H9 (cell line): ENCODE measurements at regions not wholly inside any gene's neighbourhood (a gene's known extent, or its start where the extent isn't known, plus 50 kb on each side); places are given as distances from the start of the nearest gene placed in this dataset.

Experiments used
- DNase-seq: peaks from one replicate; pipeline ENCODE4 v3.0.0-alpha.2; 2017
- H2AFZ ChIP-seq: one replicate; pipeline ENCODE4 v1.6.1; 2013; ENCODE audit warnings: mild to moderate bottlenecking, low read length, control low read depth, moderate library complexity
- H2AK5ac ChIP-seq: 2 replicates; pipeline ENCODE4 v1.6.1; 2013; ENCODE audit warnings: low read length, control low read depth, mixed read lengths; ENCODE audit not compliant: insufficient read length
- H2BK120ac ChIP-seq: one replicate; pipeline ENCODE4 v1.6.1; 2013; ENCODE audit warnings: low read depth, mild to moderate bottlenecking, low read length, control low read depth, inconsistent platforms; ENCODE audit not compliant: poor library complexity, severe bottlenecking
- H2BK12ac ChIP-seq: 2 replicates; pipeline ENCODE4 v1.6.1; 2013; ENCODE audit warnings: low read length, control low read depth, mixed read lengths, low read depth; ENCODE audit not compliant: insufficient read length
- H2BK15ac ChIP-seq: 2 replicates; pipeline ENCODE4 v1.6.1; 2013; ENCODE audit warnings: low read depth, low read length, control low read depth
- H2BK20ac ChIP-seq: one replicate; pipeline ENCODE4 v1.6.1; 2013; ENCODE audit warnings: low read depth, mild to moderate bottlenecking, low read length, control low read depth, inconsistent platforms; ENCODE audit not compliant: poor library complexity, severe bottlenecking
- H2BK5ac ChIP-seq: 2 replicates; pipeline ENCODE4 v1.6.1; 2013; ENCODE audit warnings: low read length, control low read depth, mixed read lengths; ENCODE audit not compliant: insufficient read length
- H3K14ac ChIP-seq: 2 replicates; pipeline ENCODE4 v1.6.1; 2013; ENCODE audit warnings: low read length, control low read depth; ENCODE audit not compliant: insufficient read depth
- H3K18ac ChIP-seq: 2 replicates; pipeline ENCODE4 v1.6.1; 2013; ENCODE audit warnings: low read depth, mild to moderate bottlenecking, mixed read lengths, low read length, control low read depth; ENCODE audit not compliant: insufficient read length
- H3K23ac ChIP-seq: 2 replicates; pipeline ENCODE4 v1.6.1; 2013; ENCODE audit warnings: low read length, control low read depth, mixed read lengths, low read depth; ENCODE audit not compliant: insufficient read length
- H3K23me2 ChIP-seq: 2 replicates; pipeline ENCODE4 v1.6.1; 2013; ENCODE audit warnings: low read depth, mild to moderate bottlenecking, mixed read lengths, low read length, control low read depth; ENCODE audit not compliant: insufficient read length, poor library complexity, severe bottlenecking
- H3K27ac ChIP-seq: 2 replicates; pipeline ENCODE4 v1.5.1; 2013; ENCODE audit warnings: low read length, control low read depth, mixed read lengths, low read depth; ENCODE audit not compliant: insufficient read length
- H3K27me3 ChIP-seq: 2 replicates; pipeline ENCODE4 v1.6.1; 2013; ENCODE audit warnings: low read length, control low read depth, inconsistent platforms; ENCODE audit not compliant: insufficient read depth
- H3K4ac ChIP-seq: 2 replicates; pipeline ENCODE4 v1.6.1; 2013; ENCODE audit warnings: low read depth, mild to moderate bottlenecking, control low read depth, inconsistent platforms, low read length, moderate library complexity
- H3K4me1 ChIP-seq: 2 replicates; pipeline ENCODE4 v1.6.1; 2013; ENCODE audit warnings: low read length, control low read depth, inconsistent platforms; ENCODE audit not compliant: insufficient read depth
- H3K4me2 ChIP-seq: 2 replicates; pipeline ENCODE4 v1.6.1; 2013; ENCODE audit warnings: low read length, control low read depth, mixed read lengths; ENCODE audit not compliant: insufficient read length, insufficient read depth
- H3K56ac ChIP-seq: 2 replicates; pipeline ENCODE4 v1.6.1; 2013; ENCODE audit warnings: low read depth, mild to moderate bottlenecking, mixed read lengths, low read length, control low read depth; ENCODE audit not compliant: insufficient read length
- H3K79me1 ChIP-seq: 2 replicates; pipeline ENCODE4 v1.6.1; 2013; ENCODE audit warnings: low read depth, mild to moderate bottlenecking, moderate library complexity, low read length, control low read depth, inconsistent platforms; ENCODE audit not compliant: insufficient read depth, poor library complexity, severe bottlenecking
- H3K79me2 ChIP-seq: 2 replicates; pipeline ENCODE4 v1.6.1; 2013; ENCODE audit warnings: low read length, control low read depth, inconsistent platforms; ENCODE audit not compliant: insufficient read depth
- H3K9ac ChIP-seq: 2 replicates; pipeline ENCODE4 v1.6.1; 2013; ENCODE audit warnings: low read length, control low read depth, mixed read lengths; ENCODE audit not compliant: insufficient read length; ENCODE audit errors: extremely low read depth
- H3K9me3 ChIP-seq: one replicate; pipeline ENCODE4 v1.6.1; 2013; ENCODE audit warnings: low read depth, low read length, inconsistent platforms; ENCODE audit not compliant: control insufficient read depth
- H3T11ph ChIP-seq: one replicate; pipeline ENCODE4 v1.6.1; 2013; ENCODE audit warnings: mild to moderate bottlenecking, low read length, control low read depth, inconsistent platforms
- H4K20me1 ChIP-seq: one replicate; pipeline ENCODE4 v1.6.1; 2013; ENCODE audit not compliant: control insufficient read depth, insufficient read length, insufficient read depth
- H4K5ac ChIP-seq: 2 replicates; pipeline ENCODE4 v1.6.1; 2013; ENCODE audit warnings: low read depth, mild to moderate bottlenecking, mixed read lengths, low read length, control low read depth; ENCODE audit not compliant: insufficient read length
- H4K8ac ChIP-seq: replicated peaks from 2 replicates; pipeline ENCODE4 v1.6.1; 2013; ENCODE audit warnings: low read length, control low read depth, mixed read lengths, low read depth; ENCODE audit not compliant: insufficient read length
- H4K91ac ChIP-seq: 2 replicates; pipeline ENCODE4 v1.6.1; 2013; ENCODE audit warnings: low read depth, mild to moderate bottlenecking, moderate library complexity, mixed read lengths, low read length, control low read depth; ENCODE audit not compliant: insufficient read length
- H3K27ac Mint-ChIP-seq, 3 experiments: 2 replicates in 2 of 3; 3 replicates in 1 of 3; pipeline ENCODE4 v1.8.0; 2020 to 2021; ENCODE audit warnings: mixed read lengths in 3 of 3, mild to moderate bottlenecking in 1 of 3, moderate library complexity in 1 of 3
- H3K27me3 Mint-ChIP-seq: 2 replicates; pipeline ENCODE4 v1.8.0; 2021; ENCODE audit warnings: low read depth, mild to moderate bottlenecking, moderate library complexity, mixed read lengths
- H3K36me3 Mint-ChIP-seq, 3 experiments: 2 replicates in 2 of 3; 3 replicates in 1 of 3; pipeline ENCODE4 v1.8.0; 2020 to 2021; ENCODE audit warnings: low read depth in 3 of 3, mixed read lengths in 3 of 3; ENCODE audit not compliant: insufficient read depth in 1 of 3
- H3K4me1 Mint-ChIP-seq, 2 experiments: 2 replicates each; pipeline ENCODE4 v1.8.0; 2020; ENCODE audit warnings: mixed read lengths in 2 of 2
- H3K4me3 Mint-ChIP-seq, 2 experiments: 2 replicates in 1 of 2; 3 replicates in 1 of 2; pipeline ENCODE4 v1.8.0; 2020 to 2021; ENCODE audit warnings: mild to moderate bottlenecking in 2 of 2, mixed read lengths in 2 of 2, moderate library complexity in 1 of 2
- H3K9me3 Mint-ChIP-seq, 2 experiments: 2 replicates in 1 of 2; 3 replicates in 1 of 2; pipeline ENCODE4 v1.8.0; 2020; ENCODE audit warnings: mild to moderate bottlenecking in 2 of 2, mixed read lengths in 2 of 2, moderate library complexity in 1 of 2
- WGBS: extraction: QIAGEN DNeasy Blood & Tissue Kit; methylation state at CpG from one replicate; pipeline ENCODE4 v1.1.7; 2013; ENCODE audit warnings: missing lambda C conversion rate, low lambda C conversion rate, mixed read lengths; ENCODE audit not compliant: insufficient read length; ENCODE audit errors: extremely low coverage; 5-methylcytosine and 5-hydroxymethylcytosine counted together
- TF ChIP-seq, protein P1 (sequence below): fragments of 200-600 bp; sonication (generic); conservative IDR thresholded peaks from 3 replicates; pipeline ENCODE4 v1.8.0; 2021; ENCODE audit warnings: antibody characterized with exemption, mild to moderate bottlenecking

- H3K56ac ChIP-seq, result no peak overlapping the region
- H3K79me1 ChIP-seq, result no peaks in the 10 kb centered on the region
- no peak overlapping the region for H3K14ac ChIP-seq
- H4K8ac ChIP-seq, result no peak overlapping the region
- no peak overlapping the region for H3K23ac ChIP-seq
- no peak overlapping the region for H3K4me3 Mint-ChIP-seq
- H4K20me1 ChIP-seq, result no peaks in the 10 kb centered on the region
- H4K5ac ChIP-seq, result no peak overlapping the region
- no peak overlapping the region for H2BK5ac ChIP-seq
- no peaks in the 10 kb centered on the region for H3K9me3 ChIP-seq
- H3K4me2 ChIP-seq, result no peak overlapping the region
- TF ChIP-seq, protein P1, sequence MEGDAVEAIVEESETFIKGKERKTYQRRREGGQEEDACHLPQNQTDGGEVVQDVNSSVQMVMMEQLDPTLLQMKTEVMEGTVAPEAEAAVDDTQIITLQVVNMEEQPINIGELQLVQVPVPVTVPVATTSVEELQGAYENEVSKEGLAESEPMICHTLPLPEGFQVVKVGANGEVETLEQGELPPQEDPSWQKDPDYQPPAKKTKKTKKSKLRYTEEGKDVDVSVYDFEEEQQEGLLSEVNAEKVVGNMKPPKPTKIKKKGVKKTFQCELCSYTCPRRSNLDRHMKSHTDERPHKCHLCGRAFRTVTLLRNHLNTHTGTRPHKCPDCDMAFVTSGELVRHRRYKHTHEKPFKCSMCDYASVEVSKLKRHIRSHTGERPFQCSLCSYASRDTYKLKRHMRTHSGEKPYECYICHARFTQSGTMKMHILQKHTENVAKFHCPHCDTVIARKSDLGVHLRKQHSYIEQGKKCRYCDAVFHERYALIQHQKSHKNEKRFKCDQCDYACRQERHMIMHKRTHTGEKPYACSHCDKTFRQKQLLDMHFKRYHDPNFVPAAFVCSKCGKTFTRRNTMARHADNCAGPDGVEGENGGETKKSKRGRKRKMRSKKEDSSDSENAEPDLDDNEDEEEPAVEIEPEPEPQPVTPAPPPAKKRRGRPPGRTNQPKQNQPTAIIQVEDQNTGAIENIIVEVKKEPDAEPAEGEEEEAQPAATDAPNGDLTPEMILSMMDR, result no peak
- no peaks in the 10 kb centered on the region; the same call in 1 of the 2 replicates for H3K79me2 ChIP-seq
- no peak overlapping the region for H3K9ac ChIP-seq
- H3K18ac ChIP-seq, result no peak overlapping the region
- no peak overlapping the region for H3T11ph ChIP-seq
- no peak overlapping the region for H4K91ac ChIP-seq
- no peaks in the 10 kb centered on the region for H3K27me3 Mint-ChIP-seq
- no peak overlapping the region for H2BK20ac ChIP-seq
- peaks cover 0 to 8% (median 0%) of the 10 kb centered on the region in 3 experiments; a peak in 1 of 7 replicates for H3K36me3 Mint-ChIP-seq
- no peak overlapping the region for H3K27ac ChIP-seq
- DNase-seq, result no peak
- H2AFZ ChIP-seq, result no peak overlapping the region
- peaks cover 3 to 5% of the 10 kb centered on the region in 2 experiments for H3K4me1 Mint-ChIP-seq
- no peak overlapping the region for H2BK15ac ChIP-seq
- no peak overlapping the region for H3K4ac ChIP-seq
- no peak overlapping the region for H2AK5ac ChIP-seq
- no peak overlapping the region for H2BK12ac ChIP-seq
- no peaks in the 10 kb centered on the region for H3K4me1 ChIP-seq
- no peaks in the 10 kb centered on the region for H3K23me2 ChIP-seq
- no peaks in the 10 kb centered on the region for H3K27me3 ChIP-seq
- H2BK120ac ChIP-seq, result no peak overlapping the region
- no CpG with 5 or more reads among the region's 4 CpGs for WGBS
- peaks cover 2 to 5% of the 10 kb centered on the region in 2 experiments; a peak in 2 of 5 replicates for H3K9me3 Mint-ChIP-seq
- H3K27ac Mint-ChIP-seq, result no peak overlapping the region
These were observed 312.9 kb upstream of the RASGRP1 start for GRCh38 chr15:38877471-38877870.
